Upper lobe of right lung (tissue), 1 donor: ENCODE measurements at regions not wholly inside any gene's neighbourhood (a gene's known extent, or its start where the extent isn't known, plus 50 kb on each side); places are given as distances from the start of the nearest gene placed in this dataset.

Experiments
- ATAC-seq: fragments of 200-7000 bp; cut with Tn5 transposase; one replicate; pipeline ENCODE4 v1.9.1; 2020; ENCODE audit warnings: mild to moderate bottlenecking, moderate library complexity
- DNase-seq: peaks from one replicate; pipeline ENCODE4 v3.0.0-alpha.2; 2020
- H3K27ac ChIP-seq: fragments of 200-600 bp; one replicate; pipeline ENCODE4 v1.8.0; 2022
- H3K27me3 ChIP-seq: fragments of 200-600 bp; one replicate; pipeline ENCODE4 v1.8.0; 2022; ENCODE audit warnings: mild to moderate bottlenecking
- H3K36me3 ChIP-seq: fragments of 200-600 bp; one replicate; pipeline ENCODE4 v1.8.0; 2022
- H3K4me1 ChIP-seq: fragments of 200-600 bp; one replicate; pipeline ENCODE4 v1.8.0; 2022
- H3K4me3 ChIP-seq: fragments of 200-600 bp; one replicate; pipeline ENCODE4 v1.8.0; 2022; ENCODE audit warnings: mild to moderate bottlenecking
- H3K9me3 ChIP-seq: fragments of 200-600 bp; one replicate; pipeline ENCODE4 v1.8.0; 2022
- intact Hi-C: fragments of 100-400 bp; cut with DNase I; formaldehyde crosslinking; loops from one replicate; pipeline ENCODE4 v1.11.0; 2022
- TF ChIP-seq, protein P1 (sequence below): fragments of 200-600 bp; IDR thresholded peaks from one replicate; pipeline ENCODE4 v1.8.0; 2022; ENCODE audit warnings: antibody characterized with exemption
- donor health status: DM: no; HTN: yes; CAD: no; lungs with severe emphysema.

DNA sequence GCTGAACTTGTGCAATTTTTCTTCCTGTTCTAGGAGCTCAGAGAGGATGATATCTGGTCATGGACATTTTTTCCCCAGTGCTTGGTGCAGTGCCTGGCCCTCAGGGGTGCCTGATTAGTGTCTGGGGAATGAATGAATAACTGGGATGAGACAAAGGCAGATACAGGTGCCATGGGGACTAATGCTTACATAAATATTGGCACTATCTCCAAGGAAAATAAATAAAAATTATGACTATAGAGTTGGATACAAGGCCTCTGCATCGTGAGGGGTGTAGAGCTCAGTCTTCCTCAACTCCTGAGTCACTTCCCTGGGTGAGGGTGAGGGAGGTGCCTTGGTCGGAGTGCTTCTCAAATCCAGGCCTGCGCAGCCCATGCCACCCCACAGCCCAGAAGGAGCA lies 188.6 kb downstream of the KCNA5 start:
- DNase-seq (no peak), ATAC-seq (no peak)
- Histone ChIP-seq H3K27ac (no peak overlapping the region), H3K27me3 (no peaks in the 10 kb centered on the region), H3K4me1 (no peaks in the 10 kb centered on the region), H3K9me3 (no peaks in the 10 kb centered on the region), H3K36me3 (no peaks in the 10 kb centered on the region), H3K4me3 (no peak overlapping the region)
- intact Hi-C loops: no loop called here
- TF ChIP-seq, protein P1, sequence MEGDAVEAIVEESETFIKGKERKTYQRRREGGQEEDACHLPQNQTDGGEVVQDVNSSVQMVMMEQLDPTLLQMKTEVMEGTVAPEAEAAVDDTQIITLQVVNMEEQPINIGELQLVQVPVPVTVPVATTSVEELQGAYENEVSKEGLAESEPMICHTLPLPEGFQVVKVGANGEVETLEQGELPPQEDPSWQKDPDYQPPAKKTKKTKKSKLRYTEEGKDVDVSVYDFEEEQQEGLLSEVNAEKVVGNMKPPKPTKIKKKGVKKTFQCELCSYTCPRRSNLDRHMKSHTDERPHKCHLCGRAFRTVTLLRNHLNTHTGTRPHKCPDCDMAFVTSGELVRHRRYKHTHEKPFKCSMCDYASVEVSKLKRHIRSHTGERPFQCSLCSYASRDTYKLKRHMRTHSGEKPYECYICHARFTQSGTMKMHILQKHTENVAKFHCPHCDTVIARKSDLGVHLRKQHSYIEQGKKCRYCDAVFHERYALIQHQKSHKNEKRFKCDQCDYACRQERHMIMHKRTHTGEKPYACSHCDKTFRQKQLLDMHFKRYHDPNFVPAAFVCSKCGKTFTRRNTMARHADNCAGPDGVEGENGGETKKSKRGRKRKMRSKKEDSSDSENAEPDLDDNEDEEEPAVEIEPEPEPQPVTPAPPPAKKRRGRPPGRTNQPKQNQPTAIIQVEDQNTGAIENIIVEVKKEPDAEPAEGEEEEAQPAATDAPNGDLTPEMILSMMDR: no peak

- no peaks in the 10 kb centered on the region for H3K4me1 ChIP-seq
- H3K4me3 ChIP-seq: no peak overlapping the region
- ATAC-seq (no peak), DNase-seq (no peak)
- H3K9me3 ChIP-seq: no peaks in the 10 kb centered on the region
- H3K27ac ChIP-seq: no peak overlapping the region
- intact Hi-C loops: no loop called here
- no peaks in the 10 kb centered on the region for H3K27me3 ChIP-seq
- TF ChIP-seq, protein P1: no peak
- no peaks in the 10 kb centered on the region for H3K36me3 ChIP-seq
These were observed 189.3 kb downstream of the KCNA5 start for GRCh38 chr12:5232826-5233500.

- Histone ChIP-seq H3K4me3 (no peak overlapping the region), H3K27ac (no peak overlapping the region), H3K36me3 (no peaks in the 10 kb centered on the region), H3K4me1 (no peaks in the 10 kb centered on the region), H3K27me3 (no peaks in the 10 kb centered on the region), H3K9me3 (no peaks in the 10 kb centered on the region)
- TF ChIP-seq, protein P1: no peak
- DNase-seq (no peak), ATAC-seq (no peak)
- intact Hi-C loops: no loop called here
These were observed 192.5 kb downstream of the KCNA5 start for GRCh38 chr12:5236022-5236640.

DNA sequence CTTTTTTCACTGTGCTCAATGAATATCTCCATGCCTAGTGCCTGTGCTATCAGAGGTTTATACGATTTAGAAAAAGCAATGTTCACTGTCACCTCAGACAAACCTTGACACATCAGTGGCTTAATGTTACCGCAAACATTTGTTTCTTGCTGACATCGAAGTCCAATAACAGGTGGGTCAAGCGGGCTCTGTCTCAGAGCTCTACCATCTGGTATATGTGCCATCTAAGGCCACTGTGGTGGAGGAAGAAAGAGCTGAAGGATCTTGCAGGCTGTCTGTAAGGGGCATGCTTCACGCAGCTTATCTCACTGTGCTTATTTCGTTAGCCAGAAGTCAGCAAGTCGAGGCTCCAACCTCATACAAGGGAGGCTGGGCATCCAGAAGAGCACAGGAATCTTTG lies 189.5 kb upstream of the NTF3 start:
- Histone ChIP-seq H3K27ac (no peak overlapping the region), H3K36me3 (no peaks in the 10 kb centered on the region), H3K9me3 (no peaks in the 10 kb centered on the region), H3K4me1 (no peaks in the 10 kb centered on the region), H3K4me3 (no peak overlapping the region), H3K27me3 (no peaks in the 10 kb centered on the region)
- ATAC-seq (no peak), DNase-seq (no peak)
- TF ChIP-seq, protein P1: no peak
- intact Hi-C loops: no loop called here

- H3K9me3 ChIP-seq: no peaks in the 10 kb centered on the region
- DNase-seq: no peak
- TF ChIP-seq, protein P1: no peak
- intact Hi-C loops: no loop called here
- H3K27ac ChIP-seq: no peak overlapping the region
- no peaks in the 10 kb centered on the region for H3K27me3 ChIP-seq
- H3K4me1 ChIP-seq: no peaks in the 10 kb centered on the region
- H3K36me3 ChIP-seq: no peaks in the 10 kb centered on the region
- no peak for ATAC-seq
- no peak overlapping the region for H3K4me3 ChIP-seq
These were observed 188.9 kb upstream of the NTF3 start for GRCh38 chr12:5243014-5243413.
